ENCODE measurements at regions not wholly inside any gene's neighbourhood (a gene's known extent, or its start where the extent isn't known, plus 50 kb on each side); places are given as distances from the start of the nearest gene placed in this dataset.

GRCh38 chr4:181158971-181159370, 1084.2 kb upstream of the TENM3 start:
- no peak for TF ChIP-seq CTCF (IDR thresholded peaks at IDR 0.05)
- no peak for TF ChIP-seq POLR2A (IDR thresholded peaks at IDR 0.05; ENCODE audit: low read depth)
- no peak for TF ChIP-seq EP300 (IDR thresholded peaks at IDR 0.05)

All from esophagus muscularis mucosa (tissue), 4 donors.